VCaP (cell line): ENCODE measurements at regions not wholly inside any gene's neighbourhood (a gene's known extent, or its start where the extent isn't known, plus 50 kb on each side); places are given as distances from the start of the nearest gene placed in this dataset.
"Not testable (repeated sequence)": the region's sequence is repeated elsewhere in the genome, so short reads cannot be mapped to it uniquely, and the experiment has no call there.

ENCODE experiments used
- H3K27ac ChIP-seq: fragments of 450-650 bp; 2 replicates; pipeline ENCODE4 v1.5.1; 2017
- TF ChIP-seq, protein P1 (sequence below): fragments of 450-650 bp; conservative IDR thresholded peaks from 2 replicates; pipeline ENCODE4 v1.5.1; 2017; ENCODE audit warnings: mild to moderate bottlenecking, moderate library complexity

DNA sequence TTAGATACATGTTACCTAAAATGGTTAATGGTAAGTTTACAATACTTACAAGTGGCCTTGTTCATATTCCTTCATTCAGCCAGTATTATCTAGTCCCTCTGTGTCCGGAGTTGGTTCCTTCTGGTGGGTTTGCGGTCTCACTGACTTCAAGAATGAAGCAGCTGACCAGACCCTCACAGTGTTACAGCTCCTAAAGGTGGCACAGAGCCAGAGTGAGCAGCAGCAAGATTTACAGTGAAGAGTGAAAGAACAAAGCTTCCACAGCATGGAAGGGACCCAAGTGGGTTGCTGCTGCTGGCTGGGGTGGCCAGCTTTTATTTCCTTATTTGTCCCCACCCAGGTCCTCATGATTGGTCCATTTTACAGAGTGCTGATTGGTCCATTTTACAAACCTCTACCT is 916.8 kb downstream of the MCTP2 start:
- no peak overlapping the region for H3K27ac ChIP-seq
- TF ChIP-seq, protein P1, sequence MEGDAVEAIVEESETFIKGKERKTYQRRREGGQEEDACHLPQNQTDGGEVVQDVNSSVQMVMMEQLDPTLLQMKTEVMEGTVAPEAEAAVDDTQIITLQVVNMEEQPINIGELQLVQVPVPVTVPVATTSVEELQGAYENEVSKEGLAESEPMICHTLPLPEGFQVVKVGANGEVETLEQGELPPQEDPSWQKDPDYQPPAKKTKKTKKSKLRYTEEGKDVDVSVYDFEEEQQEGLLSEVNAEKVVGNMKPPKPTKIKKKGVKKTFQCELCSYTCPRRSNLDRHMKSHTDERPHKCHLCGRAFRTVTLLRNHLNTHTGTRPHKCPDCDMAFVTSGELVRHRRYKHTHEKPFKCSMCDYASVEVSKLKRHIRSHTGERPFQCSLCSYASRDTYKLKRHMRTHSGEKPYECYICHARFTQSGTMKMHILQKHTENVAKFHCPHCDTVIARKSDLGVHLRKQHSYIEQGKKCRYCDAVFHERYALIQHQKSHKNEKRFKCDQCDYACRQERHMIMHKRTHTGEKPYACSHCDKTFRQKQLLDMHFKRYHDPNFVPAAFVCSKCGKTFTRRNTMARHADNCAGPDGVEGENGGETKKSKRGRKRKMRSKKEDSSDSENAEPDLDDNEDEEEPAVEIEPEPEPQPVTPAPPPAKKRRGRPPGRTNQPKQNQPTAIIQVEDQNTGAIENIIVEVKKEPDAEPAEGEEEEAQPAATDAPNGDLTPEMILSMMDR: no peak

DNA sequence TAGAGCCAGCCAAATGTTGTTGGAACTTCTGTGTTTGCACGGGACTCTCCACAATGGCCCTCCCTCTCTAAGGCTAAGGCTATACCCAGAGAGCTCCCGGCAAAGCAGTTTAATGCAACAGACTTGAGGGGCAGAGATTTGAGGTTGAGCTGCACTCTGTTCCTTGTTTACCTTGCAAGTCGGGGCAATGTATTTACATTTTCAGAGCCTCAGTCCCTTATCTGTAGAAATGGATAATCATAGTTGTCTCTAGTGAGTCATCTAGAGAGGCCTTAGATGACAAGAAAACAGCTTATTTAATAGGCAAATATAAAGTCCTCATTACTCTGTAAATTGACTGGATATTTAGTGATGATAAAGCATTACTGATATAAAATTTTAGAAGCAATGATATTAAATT is 917.7 kb downstream of the MCTP2 start:
- TF ChIP-seq, protein P1: no peak

DNA sequence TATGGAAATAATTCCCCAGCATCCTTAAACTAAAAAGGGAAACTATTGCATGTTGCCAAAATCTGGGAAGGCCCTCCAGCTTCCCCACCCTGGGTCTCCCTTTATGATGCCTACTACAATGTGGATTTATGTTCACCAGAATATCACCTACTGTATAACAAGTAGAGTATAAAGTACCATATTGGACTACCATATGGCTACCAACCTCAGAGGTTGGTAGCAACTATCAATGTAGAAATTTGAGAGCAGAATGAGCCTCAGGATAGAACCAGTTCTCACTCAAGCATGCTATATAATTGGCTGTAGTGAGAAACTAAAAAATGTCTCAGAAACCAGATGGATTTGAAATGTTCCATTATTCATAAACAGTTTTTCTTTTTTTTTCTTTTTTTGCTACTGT is 918.4 kb downstream of the MCTP2 start:
- no peak overlapping the region for H3K27ac ChIP-seq
- TF ChIP-seq, protein P1: no peak

More for the DNA sequence above, 917.7 kb downstream of the MCTP2 start:
- no peak overlapping the region for H3K27ac ChIP-seq

DNA sequence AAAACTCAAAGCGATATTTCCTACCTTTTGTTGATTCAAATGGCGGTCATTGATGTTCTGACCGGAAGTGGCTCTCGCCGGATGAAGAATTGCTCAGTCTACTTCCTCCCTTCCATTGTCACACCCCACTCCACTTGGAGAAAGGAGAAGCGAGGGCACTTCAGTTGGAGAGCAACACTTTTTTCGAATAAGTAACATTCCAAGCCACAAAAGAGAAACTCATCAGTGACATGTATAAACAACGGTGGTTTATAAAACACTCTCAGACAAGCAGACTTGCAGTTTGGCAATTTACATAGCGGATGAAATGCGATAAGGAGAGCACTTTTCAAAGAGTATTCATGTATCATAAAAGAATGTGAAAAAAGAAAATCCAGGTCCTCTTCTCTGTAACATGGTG is 919.1 kb downstream of the MCTP2 start:
- TF ChIP-seq, protein P1: no peak

DNA sequence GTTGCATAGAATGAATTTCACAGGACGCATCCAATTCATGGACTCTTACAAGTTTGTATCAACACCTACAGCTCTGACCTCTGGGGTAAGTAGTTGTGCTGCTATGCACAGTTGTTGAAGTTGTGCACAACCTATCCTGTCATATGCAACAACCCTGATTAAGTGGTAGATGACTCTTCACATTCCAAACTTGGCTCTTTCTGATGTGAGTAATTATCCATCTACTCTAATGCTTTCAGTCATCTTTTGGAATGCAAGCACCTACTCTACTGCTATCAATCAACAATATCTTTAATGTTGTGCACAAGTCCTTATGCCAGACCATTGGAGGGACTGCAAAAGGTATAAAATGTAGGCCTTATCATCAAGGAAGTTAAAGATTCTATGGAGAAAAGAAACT is 921.4 kb downstream of the MCTP2 start:
- TF ChIP-seq, protein P1: no peak
- no peak overlapping the region for H3K27ac ChIP-seq

More for the DNA sequence above, 919.1 kb downstream of the MCTP2 start:
- H3K27ac ChIP-seq: no peak overlapping the region

DNA sequence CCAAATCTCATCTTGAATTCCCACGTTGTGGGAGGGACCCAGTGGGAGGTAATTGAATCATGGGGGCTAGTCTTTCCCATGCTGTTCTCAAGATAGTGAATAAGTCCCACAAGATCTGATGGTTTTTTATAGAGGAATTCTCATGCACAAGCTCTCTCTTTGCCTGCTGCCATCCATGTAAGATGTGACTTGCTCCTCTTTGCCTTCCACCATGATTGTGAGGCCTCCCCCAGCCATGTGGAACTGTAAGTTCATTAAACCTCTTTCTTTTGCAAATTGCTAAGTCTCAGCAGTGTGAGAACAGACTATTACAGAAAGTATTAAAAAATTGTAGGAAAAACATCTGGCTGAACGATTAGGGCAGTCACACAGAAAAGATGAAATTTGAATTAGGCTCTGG is 921.8 kb downstream of the MCTP2 start:
- not testable (repeated sequence) for H3K27ac ChIP-seq

DNA sequence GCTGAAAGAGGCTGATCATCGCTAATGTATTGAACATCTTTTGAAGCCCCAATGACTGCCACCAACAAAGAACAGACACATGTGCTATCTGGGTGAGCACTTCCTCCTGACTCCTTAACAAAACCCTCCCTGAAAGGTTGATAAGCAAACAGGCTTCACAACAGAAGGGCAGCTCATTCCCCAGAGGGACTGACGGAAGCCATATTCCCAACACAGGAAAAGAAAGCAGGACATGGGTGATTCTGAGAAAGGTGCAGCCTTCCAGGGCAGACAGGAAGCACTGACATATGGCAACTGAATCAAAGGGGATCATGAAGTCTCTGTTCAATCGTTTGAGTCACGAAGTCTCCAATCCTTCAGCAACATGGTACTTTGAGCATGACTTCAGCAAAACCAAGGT is 929.0 kb downstream of the MCTP2 start:
- TF ChIP-seq, protein P1: no peak
- no peak overlapping the region for H3K27ac ChIP-seq

DNA sequence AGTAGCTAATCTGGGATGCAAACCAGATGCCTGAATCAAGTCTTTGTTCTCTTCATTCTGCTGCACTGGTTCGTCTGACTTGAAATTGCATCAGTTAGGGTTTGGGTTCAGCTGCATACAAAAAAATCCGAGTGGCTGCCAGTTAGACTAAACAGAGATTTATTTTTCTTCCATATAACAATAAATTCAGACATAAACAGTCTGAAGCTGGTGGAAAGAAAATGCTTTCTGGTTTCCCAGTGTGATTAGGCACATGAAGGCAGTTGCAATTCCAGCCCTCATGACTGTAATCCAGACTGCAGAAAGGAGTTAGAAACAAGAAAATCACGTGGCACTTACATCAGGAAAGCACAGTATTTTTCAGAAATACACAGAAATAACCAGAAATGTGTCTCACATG is 930.7 kb downstream of the MCTP2 start:
- no peak overlapping the region for H3K27ac ChIP-seq

More for the DNA sequence above, 930.7 kb downstream of the MCTP2 start:
- TF ChIP-seq, protein P1: no peak
